PC-3 (cell line): ENCODE measurements at regions not wholly inside any gene's neighbourhood (a gene's known extent, or its start where the extent isn't known, plus 50 kb on each side); places are given as distances from the start of the nearest gene placed in this dataset.

Source experiments
- ATAC-seq: fragments of 200-7000 bp; cut with Tn5 transposase; 2 replicates; pipeline ENCODE4 v1.9.1; 2020; ENCODE audit warnings: mild to moderate bottlenecking, moderate library complexity
- BruUV-seq: library from RNA; stranded (reverse); fragments of 400-500 nt; replicated peaks from 2 replicates; lab custom pipeline; 2021; lab: Mats Ljungman, UMichigan
- CTCF ChIA-PET: fragments of 300-600 bp; sonication (Branson Sonifier 250); formaldehyde crosslinking; loops from one replicate; lab custom pipeline; 2022; ENCODE audit warnings: antibody characterized with exemption; lab: Charles Lee
- POLR2A ChIA-PET: fragments of 300-600 bp; sonication (Branson Sonifier 250); formaldehyde crosslinking; loops from one replicate; lab custom pipeline; 2022; ENCODE audit warnings: antibody characterized with exemption; ENCODE audit not compliant: unreplicated experiment; lab: Charles Lee
- DNase-seq: peaks from one replicate; pipeline ENCODE4 v3.0.0-alpha.2; 2015
- H2AFZ ChIP-seq: fragments of 300-600 bp; sonication (generic); 2 replicates; pipeline ENCODE4 v1.6.0; 2016; ENCODE audit warnings: antibody characterized with exemption, low read length
- H3F3A ChIP-seq: fragments of 300-600 bp; sonication (generic); one replicate; pipeline ENCODE4 v1.6.0; 2017; ENCODE audit warnings: antibody characterized with exemption, low read length, control low read depth, mild to moderate bottlenecking; ENCODE audit not compliant: unreplicated experiment
- H3K27ac ChIP-seq: fragments of 300-600 bp; sonication (generic); 2 replicates; pipeline ENCODE4 v1.5.1; 2016; ENCODE audit warnings: mild to moderate bottlenecking, low read length
- H3K27me3 ChIP-seq: fragments of 300-600 bp; sonication (generic); 2 replicates; pipeline ENCODE4 v1.6.1; 2016; ENCODE audit warnings: low read length, mixed read lengths
- H3K36me3 ChIP-seq: fragments of 300-600 bp; sonication (generic); 2 replicates; pipeline ENCODE4 v1.6.1; 2016; ENCODE audit warnings: low read depth, mixed run types, low read length, mixed read lengths
- H3K4me1 ChIP-seq: fragments of 300-600 bp; sonication (generic); 2 replicates; pipeline ENCODE4 v1.5.1; 2016; ENCODE audit warnings: low read length; ENCODE audit not compliant: insufficient read depth
- H3K4me2 ChIP-seq: fragments of 300-600 bp; sonication (generic); 2 replicates; pipeline ENCODE4 v1.6.0; 2016; ENCODE audit warnings: low read length
- H3K4me3 ChIP-seq: fragments of 300-600 bp; sonication (generic); 2 replicates; pipeline ENCODE4 v1.5.1; 2016; ENCODE audit warnings: mild to moderate bottlenecking, low read length, mixed read lengths
- H3K79me2 ChIP-seq: fragments of 300-600 bp; sonication (generic); 2 replicates; pipeline ENCODE4 v1.6.1; 2017; ENCODE audit warnings: low read length, mixed read lengths
- H3K9ac ChIP-seq: fragments of 300-600 bp; sonication (generic); 2 replicates; pipeline ENCODE4 v1.6.0; 2016; ENCODE audit warnings: mild to moderate bottlenecking, low read length
- H3K9me2 ChIP-seq: fragments of 300-600 bp; sonication (generic); replicated peaks from 2 replicates; pipeline ENCODE4 v1.6.1; 2016; ENCODE audit warnings: mixed run types, low read length, mixed read lengths
- H3K9me3 ChIP-seq: fragments of 300-600 bp; sonication (generic); 2 replicates; pipeline ENCODE4 v1.6.1; 2016; ENCODE audit warnings: low read length, mixed read lengths
- H4K20me1 ChIP-seq: fragments of 300-600 bp; sonication (generic); 2 replicates; pipeline ENCODE4 v1.6.1; 2016; ENCODE audit warnings: low read length, mixed read lengths
- EZH2 ChIP-seq: fragments of 300-600 bp; sonication (generic); IDR thresholded peaks from one replicate; pipeline ENCODE4 v1.6.1; 2017; ENCODE audit warnings: antibody characterized with exemption, mild to moderate bottlenecking, low read length; ENCODE audit not compliant: unreplicated experiment
- EZH2phosphoT487 ChIP-seq: fragments of 300-600 bp; sonication (generic); IDR thresholded peaks from 2 replicates; pipeline ENCODE4 v1.6.1; 2018; ENCODE audit warnings: mild to moderate bottlenecking, antibody characterized with exemption, low read length, borderline replicate concordance
- intact Hi-C: fragments of 100-400 bp; cut with micrococcal nuclease; formaldehyde crosslinking; loops from 2 replicates; pipeline ENCODE4 v1.9.0; 2023
- TF ChIP-seq, protein P1 (sequence below): fragments of 300-600 bp; sonication (generic); conservative IDR thresholded peaks from 2 replicates; pipeline ENCODE4 v1.5.1; 2017; ENCODE audit warnings: antibody characterized with exemption, low read depth, mild to moderate bottlenecking, low read length

DNA sequence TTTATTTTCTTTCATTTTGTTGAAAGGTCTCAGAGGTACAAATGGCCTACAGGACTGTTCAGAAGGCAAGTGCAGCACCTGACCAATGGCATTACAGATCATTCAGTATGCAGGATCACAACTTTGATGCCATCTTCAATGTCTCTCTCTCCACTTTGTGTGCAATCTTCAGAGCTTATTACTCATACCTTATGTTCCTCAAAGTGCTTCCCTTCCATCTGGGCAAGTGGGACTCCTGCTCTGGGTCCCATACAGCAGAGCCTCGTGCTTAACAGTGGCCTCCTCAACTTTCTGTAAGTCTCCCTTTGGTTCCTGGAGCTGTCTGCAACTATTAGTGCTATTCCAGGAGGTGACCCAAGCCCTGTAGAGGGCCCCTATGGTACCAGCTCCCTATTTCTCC is 358.4 kb upstream of the RPS23 start:
- H3K4me1 ChIP-seq: peaks cover 47% of the 10 kb centered on the region
- no peaks in the 10 kb centered on the region for H3K9me2 ChIP-seq
- H3K4me2 ChIP-seq: no peak overlapping the region
- ChIA-PET CTCF (no interaction called here), POLR2A (no interaction called here)
- H3F3A ChIP-seq: no peaks in the 10 kb centered on the region
- no peaks in the 10 kb centered on the region for H3K9me3 ChIP-seq
- no peak for ATAC-seq
- peak overlapping the region; percentile 83 for H3K27ac ChIP-seq
- no peaks in the 10 kb centered on the region for H4K20me1 ChIP-seq
- no peaks in the 10 kb centered on the region for H3K79me2 ChIP-seq
- H2AFZ ChIP-seq: no peak overlapping the region
- H3K4me3 ChIP-seq: no peak overlapping the region
- DNase-seq: no peak
- BruUV-seq: no TSS peak
- H3K27me3 ChIP-seq: no peaks in the 10 kb centered on the region
- TF ChIP-seq, protein P1, sequence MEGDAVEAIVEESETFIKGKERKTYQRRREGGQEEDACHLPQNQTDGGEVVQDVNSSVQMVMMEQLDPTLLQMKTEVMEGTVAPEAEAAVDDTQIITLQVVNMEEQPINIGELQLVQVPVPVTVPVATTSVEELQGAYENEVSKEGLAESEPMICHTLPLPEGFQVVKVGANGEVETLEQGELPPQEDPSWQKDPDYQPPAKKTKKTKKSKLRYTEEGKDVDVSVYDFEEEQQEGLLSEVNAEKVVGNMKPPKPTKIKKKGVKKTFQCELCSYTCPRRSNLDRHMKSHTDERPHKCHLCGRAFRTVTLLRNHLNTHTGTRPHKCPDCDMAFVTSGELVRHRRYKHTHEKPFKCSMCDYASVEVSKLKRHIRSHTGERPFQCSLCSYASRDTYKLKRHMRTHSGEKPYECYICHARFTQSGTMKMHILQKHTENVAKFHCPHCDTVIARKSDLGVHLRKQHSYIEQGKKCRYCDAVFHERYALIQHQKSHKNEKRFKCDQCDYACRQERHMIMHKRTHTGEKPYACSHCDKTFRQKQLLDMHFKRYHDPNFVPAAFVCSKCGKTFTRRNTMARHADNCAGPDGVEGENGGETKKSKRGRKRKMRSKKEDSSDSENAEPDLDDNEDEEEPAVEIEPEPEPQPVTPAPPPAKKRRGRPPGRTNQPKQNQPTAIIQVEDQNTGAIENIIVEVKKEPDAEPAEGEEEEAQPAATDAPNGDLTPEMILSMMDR: no peak
- TF ChIP-seq EZH2phosphoT487 (no peak), EZH2 (no peak)
- H3K36me3 ChIP-seq: no peaks in the 10 kb centered on the region
- H3K9ac ChIP-seq: no peak overlapping the region; the same call in 1 of the 2 replicates
- intact Hi-C loops: loop anchor here (5.0 kb wide), 1 partner anchor 631 kb away; no protein-coding TSS in a partner anchor

DNA sequence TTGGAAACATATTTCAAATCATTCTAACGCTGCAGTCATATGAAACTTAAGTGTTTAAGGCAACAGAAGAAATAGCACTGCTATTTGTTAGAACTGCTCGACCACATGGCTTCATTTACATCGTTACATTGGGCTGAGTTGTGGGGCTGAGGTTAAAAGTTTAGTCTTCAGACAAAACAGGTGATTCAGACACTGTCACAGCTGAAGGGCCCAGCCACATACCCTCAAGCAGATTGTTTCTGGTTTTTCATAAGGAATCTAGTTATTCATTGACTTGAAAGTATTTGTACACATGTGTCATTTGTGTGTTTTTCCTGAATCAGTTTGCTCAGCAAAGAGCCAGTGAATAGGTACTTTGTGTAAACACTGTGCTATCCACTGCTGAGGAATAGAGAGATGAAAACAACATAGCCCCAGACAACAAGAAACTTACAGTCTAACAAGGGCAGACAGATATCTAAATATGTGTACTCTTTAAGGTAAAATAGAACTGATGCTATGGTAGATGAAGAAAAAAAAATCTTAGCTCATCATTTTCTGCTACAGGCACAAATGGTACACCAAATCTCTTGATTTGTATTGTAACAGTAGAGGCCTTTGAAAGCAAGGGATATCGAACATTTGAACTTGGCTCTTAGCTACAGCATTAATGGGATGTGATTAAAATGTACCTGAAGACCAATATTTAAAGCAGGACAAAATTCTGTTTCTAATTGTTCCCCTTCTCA is 357.6 kb upstream of the RPS23 start:
- CTCF ChIA-PET: interaction anchor here (0.7 kb wide), 1 partner anchor 838 kb away, joined by 3 read pairs; no protein-coding TSS in a partner anchor
- Histone ChIP-seq H3F3A (no peaks in the 10 kb centered on the region), H3K9ac (peak overlapping the region; percentile 60), H3K4me2 (peak overlapping the region; percentile 60), H3K27ac (peak overlapping the region; percentile 92), H4K20me1 (no peaks in the 10 kb centered on the region), H2AFZ (no peak overlapping the region), H3K79me2 (no peaks in the 10 kb centered on the region), H3K4me1 (peaks cover 40% of the 10 kb centered on the region), H3K9me2 (no peaks in the 10 kb centered on the region), H3K27me3 (no peaks in the 10 kb centered on the region), H3K9me3 (no peaks in the 10 kb centered on the region), H3K4me3 (no peak overlapping the region), H3K36me3 (no peaks in the 10 kb centered on the region)
- TF ChIP-seq, protein P1: no peak
- TF ChIP-seq EZH2 (no peak), EZH2phosphoT487 (no peak)
- peak; percentile 95 for ATAC-seq
- no TSS peak for BruUV-seq
- POLR2A ChIA-PET: no interaction called here
- intact Hi-C loops: loop anchor here (1.0 to 5.0 kb wide), 5 partner anchors 248 to 927 kb away; no protein-coding TSS in a partner anchor
- DNase-seq: peak; percentile 96

DNA sequence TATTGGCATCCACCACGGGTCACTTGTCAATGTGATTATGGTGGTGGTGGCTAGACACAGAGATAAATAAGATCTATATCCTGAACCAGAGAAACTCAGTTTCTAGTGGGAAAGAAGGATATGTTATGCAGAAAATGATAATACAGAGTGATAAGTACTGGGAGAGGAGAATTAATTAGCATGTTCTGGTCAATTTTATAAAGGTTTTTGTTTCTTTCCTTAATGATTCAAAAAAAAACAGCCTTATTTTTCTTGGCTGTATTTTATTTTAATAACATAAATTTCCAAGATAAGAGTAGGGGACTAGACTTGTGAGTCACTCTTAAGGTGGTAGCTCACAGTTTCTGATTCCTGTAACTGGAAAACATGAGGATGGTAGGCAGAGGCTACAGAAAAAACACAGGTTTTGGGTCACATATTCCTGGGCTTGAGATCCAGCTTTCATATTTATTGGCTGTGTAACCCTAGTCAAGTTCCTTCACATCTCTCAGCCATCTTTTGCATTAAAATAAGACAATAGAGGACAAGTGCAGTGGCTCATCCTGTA is 350.3 kb upstream of the RPS23 start:
- Histone ChIP-seq H3K4me1 (peaks cover 4% of the 10 kb centered on the region), H3K9me3 (no peaks in the 10 kb centered on the region)
- CTCF ChIA-PET: no interaction called here

More for the DNA sequence above, 350.3 kb upstream of the RPS23 start:
- Histone ChIP-seq H3K27ac (no peak overlapping the region), H3K4me3 (no peak overlapping the region), H2AFZ (no peak overlapping the region), H3K9me2 (no peaks in the 10 kb centered on the region), H3F3A (no peaks in the 10 kb centered on the region), H3K4me2 (no peak overlapping the region), H3K9ac (no peak overlapping the region), H3K36me3 (no peaks in the 10 kb centered on the region), H3K79me2 (no peaks in the 10 kb centered on the region), H4K20me1 (no peaks in the 10 kb centered on the region), H3K27me3 (no peaks in the 10 kb centered on the region)
- POLR2A ChIA-PET: no interaction called here
- no TSS peak for BruUV-seq
- ATAC-seq (no peak), DNase-seq (no peak)
- TF ChIP-seq EZH2 (no peak), EZH2phosphoT487 (no peak)
- TF ChIP-seq, protein P1: no peak
- intact Hi-C loops: no loop called here
